ENCODE measurements at regions not wholly inside any gene's neighbourhood (a gene's known extent, or its start where the extent isn't known, plus 50 kb on each side); places are given as distances from the start of the nearest gene placed in this dataset.
"Not testable (repeated sequence)": the region's sequence is repeated elsewhere in the genome, so short reads cannot be mapped to it uniquely, and the experiment has no call there.

DNA sequence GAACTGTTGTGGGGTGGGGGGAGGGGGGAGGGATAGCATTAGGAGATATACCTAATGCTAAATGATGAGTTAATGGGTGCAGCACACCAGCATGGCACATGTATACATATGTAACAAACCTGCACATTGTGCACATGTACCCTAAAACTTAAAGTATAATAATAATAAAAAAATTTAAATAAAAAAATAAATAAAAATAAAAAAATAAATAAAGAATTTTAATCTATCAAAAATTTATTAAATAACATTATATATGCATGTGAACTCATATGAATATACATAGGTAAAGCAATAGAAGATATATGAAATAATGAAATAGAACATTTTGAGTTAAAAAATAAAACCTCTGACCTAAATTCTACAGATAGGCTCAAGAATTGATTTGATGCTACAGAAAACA, 764.2 kb upstream of the LRATD1 start:
- TF ChIP-seq SUZ12 (IDR thresholded peaks at IDR 0.05; ENCODE audit: extremely low read depth, insufficient read depth, insufficient read length); ZNF274 (IDR thresholded peaks at IDR 0.05; ENCODE audit: low read depth, low read length); YY1 (IDR thresholded peaks at IDR 0.05; ENCODE audit: insufficient read depth, insufficient read length): not testable (repeated sequence)

Measured in NT2/D1 (cell line).